ENCODE measurements at regions not wholly inside any gene's neighbourhood (a gene's known extent, or its start where the extent isn't known, plus 50 kb on each side); places are given as distances from the start of the nearest gene placed in this dataset.

- Histone ChIP-seq H3K36me3 (ENCODE audit: insufficient read depth, low read length) (no peaks in the 10 kb centered on the region), H3K27me3 (ENCODE audit: insufficient read depth, low read length) (no peaks in the 10 kb centered on the region), H3K4me3 (ENCODE audit: low read length in 2 of 2) (no peak overlapping the region), H3K4me1 (ENCODE audit: insufficient read depth, low read length) (no peaks in the 10 kb centered on the region), H3K27ac (ENCODE audit: low read depth, low read length) (no peak overlapping the region), H3K9me3 (ENCODE audit: control insufficient read depth in 1 of 2, low read length in 2 of 2) (no peaks in the 10 kb centered on the region)
- ChIA-PET CTCF (ENCODE audit: partially characterized antibody) (interaction anchor here (0.6 to 3.3 kb wide), 9 partner anchors 9 to 630 kb away, joined by 3 to 22 read pairs (median 5); no protein-coding TSS in a partner anchor), POLR2A (ENCODE audit: partially characterized antibody) (no interaction called here)
- Mint-ChIP-seq H3K27me3 (peaks cover 10 to 16% of the 10 kb centered on the region in 2 donors), H3K4me1 (no peaks in the 10 kb centered on the region), H3K36me3 (no peaks in the 10 kb centered on the region), H3K4me3 (no peak overlapping the region), H3K9me3 (no peaks in the 10 kb centered on the region), H3K27ac (no peak overlapping the region)
- no peak for DNase-seq
- intact Hi-C loops (cut with micrococcal nuclease), result loop anchor here (1.0 kb wide), 2 partner anchors 186 to 190 kb away; no protein-coding TSS in a partner anchor
Observed at GRCh38 chr14:36068777-36069534, 107.6 kb downstream of the PTCSC3 start.

GRCh38 chr14:36067428-36068187 is 108.9 kb downstream of the PTCSC3 start:
- no peak for DNase-seq
- CTCF ChIA-PET (ENCODE audit: partially characterized antibody), result interaction anchor here (3.3 kb wide), 1 partner anchor 185 kb away, joined by 22 read pairs; no protein-coding TSS in a partner anchor
- Mint-ChIP-seq H3K36me3 (no peaks in the 10 kb centered on the region), H3K9me3 (no peaks in the 10 kb centered on the region), H3K27me3 (peaks cover 10 to 15% of the 10 kb centered on the region in 2 donors), H3K4me1 (no peaks in the 10 kb centered on the region), H3K4me3 (no peak overlapping the region), H3K27ac (no peak overlapping the region)
- intact Hi-C loops (cut with micrococcal nuclease), result no loop called here
- Histone ChIP-seq H3K27ac (ENCODE audit: low read depth, low read length) (no peak overlapping the region), H3K4me1 (ENCODE audit: insufficient read depth, low read length) (no peaks in the 10 kb centered on the region), H3K36me3 (ENCODE audit: insufficient read depth, low read length) (no peaks in the 10 kb centered on the region), H3K27me3 (ENCODE audit: insufficient read depth, low read length) (no peaks in the 10 kb centered on the region), H3K4me3 (ENCODE audit: low read length in 2 of 2) (no peak overlapping the region), H3K9me3 (ENCODE audit: control insufficient read depth in 1 of 2, low read length in 2 of 2) (no peaks in the 10 kb centered on the region)
- POLR2A ChIA-PET (ENCODE audit: partially characterized antibody), result no interaction called here

- intact Hi-C loops (cut with micrococcal nuclease), result no loop called here
- H3K27me3 Mint-ChIP-seq, result peaks cover 9 to 17% of the 10 kb centered on the region in 2 donors
- no peak overlapping the region for H3K4me3 Mint-ChIP-seq
- no peaks in the 10 kb centered on the region for H3K36me3 Mint-ChIP-seq
- no peaks in the 10 kb centered on the region for H3K4me1 Mint-ChIP-seq
- CTCF ChIA-PET (ENCODE audit: partially characterized antibody), result no interaction called here
- H3K36me3 ChIP-seq (ENCODE audit: insufficient read depth, low read length), result no peaks in the 10 kb centered on the region
- H3K9me3 Mint-ChIP-seq, result no peaks in the 10 kb centered on the region
- no peak overlapping the region for H3K4me3 ChIP-seq (ENCODE audit: low read length in 2 of 2)
- H3K27ac ChIP-seq (ENCODE audit: low read depth, low read length), result no peak overlapping the region
- H3K4me1 ChIP-seq (ENCODE audit: insufficient read depth, low read length), result no peaks in the 10 kb centered on the region
- no peak for DNase-seq
- H3K27me3 ChIP-seq (ENCODE audit: insufficient read depth, low read length), result no peaks in the 10 kb centered on the region
- H3K27ac Mint-ChIP-seq, result no peak overlapping the region
- POLR2A ChIA-PET (ENCODE audit: partially characterized antibody), result no interaction called here
- H3K9me3 ChIP-seq (ENCODE audit: control insufficient read depth in 1 of 2, low read length in 2 of 2), result no peaks in the 10 kb centered on the region
Observed at GRCh38 chr14:36066636-36067035, 109.9 kb downstream of the PTCSC3 start.

- intact Hi-C loops (cut with micrococcal nuclease), result no loop called here
- Histone ChIP-seq H3K9me3 (ENCODE audit: control insufficient read depth in 1 of 2, low read length in 2 of 2) (no peaks in the 10 kb centered on the region), H3K27ac (ENCODE audit: low read depth, low read length) (no peak overlapping the region), H3K4me3 (ENCODE audit: low read length in 2 of 2) (no peak overlapping the region), H3K36me3 (ENCODE audit: insufficient read depth, low read length) (no peaks in the 10 kb centered on the region), H3K4me1 (ENCODE audit: insufficient read depth, low read length) (no peaks in the 10 kb centered on the region), H3K27me3 (ENCODE audit: insufficient read depth, low read length) (no peaks in the 10 kb centered on the region)
- no peaks in the 10 kb centered on the region for H3K36me3 Mint-ChIP-seq
- H3K4me3 Mint-ChIP-seq, result no peak overlapping the region
- H3K4me1 Mint-ChIP-seq, result no peaks in the 10 kb centered on the region
- H3K27me3 Mint-ChIP-seq, result peaks cover 3 to 14% of the 10 kb centered on the region in 2 donors
- H3K9me3 Mint-ChIP-seq, result peaks cover 0 to 1% (median 0%) of the 10 kb centered on the region in 8 donors
- H3K27ac Mint-ChIP-seq, result no peak overlapping the region
- POLR2A ChIA-PET (ENCODE audit: partially characterized antibody), result no interaction called here
- no peak for DNase-seq
- CTCF ChIA-PET (ENCODE audit: partially characterized antibody), result no interaction called here
Observed at GRCh38 chr14:36065831-36066230, 110.7 kb downstream of the PTCSC3 start.

- ChIA-PET POLR2A (ENCODE audit: partially characterized antibody) (no interaction called here), CTCF (ENCODE audit: partially characterized antibody) (interaction anchor here (1.7 kb wide), 1 partner anchor 9 kb away, joined by 8 read pairs; no protein-coding TSS in a partner anchor)
- no peak overlapping the region for H3K27ac ChIP-seq (ENCODE audit: low read depth, low read length)
- intact Hi-C loops (cut with micrococcal nuclease), result no loop called here
- no peaks in the 10 kb centered on the region for H3K27me3 ChIP-seq (ENCODE audit: insufficient read depth, low read length)
- Mint-ChIP-seq H3K9me3 (peaks cover 0 to 3% (median 0%) of the 10 kb centered on the region in 8 donors), H3K36me3 (no peaks in the 10 kb centered on the region), H3K4me1 (no peaks in the 10 kb centered on the region), H3K27ac (no peak overlapping the region), H3K4me3 (no peak overlapping the region), H3K27me3 (peaks cover 7% of the 10 kb centered on the region in 2 donors)
- H3K4me1 ChIP-seq (ENCODE audit: insufficient read depth, low read length), result no peaks in the 10 kb centered on the region
- H3K36me3 ChIP-seq (ENCODE audit: insufficient read depth, low read length), result no peaks in the 10 kb centered on the region
- DNase-seq, result no peak
- H3K4me3 ChIP-seq (ENCODE audit: low read length in 2 of 2), result no peak overlapping the region
- no peaks in the 10 kb centered on the region for H3K9me3 ChIP-seq (ENCODE audit: control insufficient read depth in 1 of 2, low read length in 2 of 2)
Observed at GRCh38 chr14:36059531-36059930, 117.0 kb downstream of the PTCSC3 start.

- no peaks in the 10 kb centered on the region for H3K4me1 Mint-ChIP-seq
- no peak overlapping the region for H3K4me3 Mint-ChIP-seq
- no peak for DNase-seq
- H3K9me3 ChIP-seq (ENCODE audit: control insufficient read depth in 1 of 2, low read length in 2 of 2), result no peaks in the 10 kb centered on the region
- intact Hi-C loops (cut with micrococcal nuclease), result no loop called here
- H3K4me1 ChIP-seq (ENCODE audit: insufficient read depth, low read length), result no peaks in the 10 kb centered on the region
- no peaks in the 10 kb centered on the region for H3K36me3 Mint-ChIP-seq
- no peak overlapping the region for H3K27ac Mint-ChIP-seq
- H3K27ac ChIP-seq (ENCODE audit: low read depth, low read length), result no peak overlapping the region
- H3K27me3 Mint-ChIP-seq, result peaks cover 4 to 7% of the 10 kb centered on the region in 2 donors
- H3K27me3 ChIP-seq (ENCODE audit: insufficient read depth, low read length), result no peaks in the 10 kb centered on the region
- H3K9me3 Mint-ChIP-seq, result peaks cover 0 to 3% (median 0%) of the 10 kb centered on the region in 8 donors
- ChIA-PET POLR2A (ENCODE audit: partially characterized antibody) (no interaction called here), CTCF (ENCODE audit: partially characterized antibody) (interaction anchor here (1.1 kb wide), 1 partner anchor 13 kb away, joined by 4 read pairs; no protein-coding TSS in a partner anchor)
- no peaks in the 10 kb centered on the region for H3K36me3 ChIP-seq (ENCODE audit: insufficient read depth, low read length)
- no peak overlapping the region for H3K4me3 ChIP-seq (ENCODE audit: low read length in 2 of 2)
Observed at GRCh38 chr14:36057452-36058116, 118.9 kb downstream of the PTCSC3 start.

- Histone ChIP-seq H3K27me3 (ENCODE audit: insufficient read depth, low read length) (no peaks in the 10 kb centered on the region), H3K27ac (ENCODE audit: low read depth, low read length) (no peak overlapping the region), H3K4me3 (ENCODE audit: low read length in 2 of 2) (no peak overlapping the region), H3K9me3 (ENCODE audit: control insufficient read depth in 1 of 2, low read length in 2 of 2) (no peaks in the 10 kb centered on the region), H3K36me3 (ENCODE audit: insufficient read depth, low read length) (no peaks in the 10 kb centered on the region), H3K4me1 (ENCODE audit: insufficient read depth, low read length) (no peaks in the 10 kb centered on the region)
- no peak for DNase-seq
- no peaks in the 10 kb centered on the region for H3K36me3 Mint-ChIP-seq
- no peaks in the 10 kb centered on the region for H3K4me1 Mint-ChIP-seq
- intact Hi-C loops (cut with micrococcal nuclease), result no loop called here
- H3K27me3 Mint-ChIP-seq, result peaks cover 2 to 7% of the 10 kb centered on the region in 2 donors
- no peak overlapping the region for H3K27ac Mint-ChIP-seq
- POLR2A ChIA-PET (ENCODE audit: partially characterized antibody), result no interaction called here
- H3K9me3 Mint-ChIP-seq, result peaks cover 0 to 3% (median 0%) of the 10 kb centered on the region in 8 donors
- CTCF ChIA-PET (ENCODE audit: partially characterized antibody), result interaction anchor here (1.1 kb wide), 1 partner anchor 14 kb away, joined by 4 read pairs; no protein-coding TSS in a partner anchor
- H3K4me3 Mint-ChIP-seq, result no peak overlapping the region
Observed at GRCh38 chr14:36056845-36057244, 119.7 kb downstream of the PTCSC3 start.

Data from CD4-positive, alpha-beta memory T cell (primary cell).